ENCODE measurements at regions not wholly inside any gene's neighbourhood (a gene's known extent, or its start where the extent isn't known, plus 50 kb on each side); places are given as distances from the start of the nearest gene placed in this dataset.

- DNase-seq = no peak
- WGBS (ENCODE audit: low lambda C conversion rate) = 33% methylated on average over 6 of the region's 7 CpGs
- Histone ChIP-seq H3K79me2 (ENCODE audit: insufficient read depth) (no peaks in the 10 kb centered on the region), H3K27ac (ENCODE audit: low read depth in 2 of 2, low read length in 1 of 2) (no peak overlapping the region), H3K36me3 (replicated peaks in 1 of 2; ENCODE audit: control insufficient read depth in 1 of 2, insufficient read depth in 2 of 2, low read length in 1 of 2) (no peaks in the 10 kb centered on the region), H4K20me1 (ENCODE audit: insufficient read depth) (no peaks in the 10 kb centered on the region), H3K9ac (no peak overlapping the region), H3K9me2 (no peaks in the 10 kb centered on the region), H3F3A (replicated peaks; ENCODE audit: insufficient read depth) (no peaks in the 10 kb centered on the region), H3K4me3 (ENCODE audit: low read depth in 2 of 2, low read length in 1 of 2) (no peak overlapping the region), H2AFZ (ENCODE audit: low read depth) (no peak overlapping the region), H3K4me1 (ENCODE audit: control insufficient read depth in 1 of 2, insufficient read depth in 2 of 2, low read depth in 1 of 2, low read length in 1 of 2) (no peaks in the 10 kb centered on the region; a peak in 1 of 4 replicates), H3K9me3 (no peaks in the 10 kb centered on the region), H3K27me3 (ENCODE audit: insufficient read depth) (no peaks in the 10 kb centered on the region), H3K4me2 (no peak overlapping the region)
- ChIA-PET POLR2A (interaction anchor here (0.7 kb wide), 1 partner anchor 788 kb away, joined by 4 read pairs; no protein-coding TSS in a partner anchor), CTCF (interaction anchor here (0.8 to 6.1 kb wide), 15 partner anchors 8 to 864 kb away, joined by 3 to 51 read pairs (median 4); partner anchors contain the start of gene DIRAS2)
- no peak for TF ChIP-seq RFX5 (IDR thresholded peaks at IDR 0.05; ENCODE audit: low read length)
- no peak for TF ChIP-seq RXRA (IDR thresholded peaks at IDR 0.05; ENCODE audit: borderline replicate concordance, low read depth)
- TF ChIP-seq FOXJ3 (CRISPR knock-in tag; IDR thresholded peaks at IDR 0.05) = no peak
- no peak for TF ChIP-seq RCOR1 (IDR thresholded peaks at IDR 0.05; ENCODE audit: low read length)
- TF ChIP-seq NRF1 (IDR thresholded peaks at IDR 0.05; ENCODE audit: low read depth, low read length) = no peak
- TF ChIP-seq ELF1 (IDR thresholded peaks at IDR 0.05) = no peak
- TF ChIP-seq MAX (IDR thresholded peaks at IDR 0.05; ENCODE audit: low read depth) = no peak
- TF ChIP-seq FOSL2 (IDR thresholded peaks at IDR 0.05; ENCODE audit: borderline replicate concordance, low read depth) = no peak
- no peak for TF ChIP-seq FOXM1 (IDR thresholded peaks at IDR 0.05; ENCODE audit: low read depth)
- TF ChIP-seq, protein P1, sequence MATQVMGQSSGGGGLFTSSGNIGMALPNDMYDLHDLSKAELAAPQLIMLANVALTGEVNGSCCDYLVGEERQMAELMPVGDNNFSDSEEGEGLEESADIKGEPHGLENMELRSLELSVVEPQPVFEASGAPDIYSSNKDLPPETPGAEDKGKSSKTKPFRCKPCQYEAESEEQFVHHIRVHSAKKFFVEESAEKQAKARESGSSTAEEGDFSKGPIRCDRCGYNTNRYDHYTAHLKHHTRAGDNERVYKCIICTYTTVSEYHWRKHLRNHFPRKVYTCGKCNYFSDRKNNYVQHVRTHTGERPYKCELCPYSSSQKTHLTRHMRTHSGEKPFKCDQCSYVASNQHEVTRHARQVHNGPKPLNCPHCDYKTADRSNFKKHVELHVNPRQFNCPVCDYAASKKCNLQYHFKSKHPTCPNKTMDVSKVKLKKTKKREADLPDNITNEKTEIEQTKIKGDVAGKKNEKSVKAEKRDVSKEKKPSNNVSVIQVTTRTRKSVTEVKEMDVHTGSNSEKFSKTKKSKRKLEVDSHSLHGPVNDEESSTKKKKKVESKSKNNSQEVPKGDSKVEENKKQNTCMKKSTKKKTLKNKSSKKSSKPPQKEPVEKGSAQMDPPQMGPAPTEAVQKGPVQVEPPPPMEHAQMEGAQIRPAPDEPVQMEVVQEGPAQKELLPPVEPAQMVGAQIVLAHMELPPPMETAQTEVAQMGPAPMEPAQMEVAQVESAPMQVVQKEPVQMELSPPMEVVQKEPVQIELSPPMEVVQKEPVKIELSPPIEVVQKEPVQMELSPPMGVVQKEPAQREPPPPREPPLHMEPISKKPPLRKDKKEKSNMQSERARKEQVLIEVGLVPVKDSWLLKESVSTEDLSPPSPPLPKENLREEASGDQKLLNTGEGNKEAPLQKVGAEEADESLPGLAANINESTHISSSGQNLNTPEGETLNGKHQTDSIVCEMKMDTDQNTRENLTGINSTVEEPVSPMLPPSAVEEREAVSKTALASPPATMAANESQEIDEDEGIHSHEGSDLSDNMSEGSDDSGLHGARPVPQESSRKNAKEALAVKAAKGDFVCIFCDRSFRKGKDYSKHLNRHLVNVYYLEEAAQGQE (IDR thresholded peaks at IDR 0.05; ENCODE audit: low read depth, low read length) = no peak
- TF ChIP-seq GABPA (IDR thresholded peaks at IDR 0.05; ENCODE audit: low read depth) = no peak
- TF ChIP-seq SIN3A (IDR thresholded peaks at IDR 0.05; ENCODE audit: borderline replicate concordance, low read depth, low read length) = no peak
- TF ChIP-seq, protein P2, sequence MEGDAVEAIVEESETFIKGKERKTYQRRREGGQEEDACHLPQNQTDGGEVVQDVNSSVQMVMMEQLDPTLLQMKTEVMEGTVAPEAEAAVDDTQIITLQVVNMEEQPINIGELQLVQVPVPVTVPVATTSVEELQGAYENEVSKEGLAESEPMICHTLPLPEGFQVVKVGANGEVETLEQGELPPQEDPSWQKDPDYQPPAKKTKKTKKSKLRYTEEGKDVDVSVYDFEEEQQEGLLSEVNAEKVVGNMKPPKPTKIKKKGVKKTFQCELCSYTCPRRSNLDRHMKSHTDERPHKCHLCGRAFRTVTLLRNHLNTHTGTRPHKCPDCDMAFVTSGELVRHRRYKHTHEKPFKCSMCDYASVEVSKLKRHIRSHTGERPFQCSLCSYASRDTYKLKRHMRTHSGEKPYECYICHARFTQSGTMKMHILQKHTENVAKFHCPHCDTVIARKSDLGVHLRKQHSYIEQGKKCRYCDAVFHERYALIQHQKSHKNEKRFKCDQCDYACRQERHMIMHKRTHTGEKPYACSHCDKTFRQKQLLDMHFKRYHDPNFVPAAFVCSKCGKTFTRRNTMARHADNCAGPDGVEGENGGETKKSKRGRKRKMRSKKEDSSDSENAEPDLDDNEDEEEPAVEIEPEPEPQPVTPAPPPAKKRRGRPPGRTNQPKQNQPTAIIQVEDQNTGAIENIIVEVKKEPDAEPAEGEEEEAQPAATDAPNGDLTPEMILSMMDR (IDR thresholded peaks at IDR 0.05) = no peak
- TF ChIP-seq, protein P3, sequence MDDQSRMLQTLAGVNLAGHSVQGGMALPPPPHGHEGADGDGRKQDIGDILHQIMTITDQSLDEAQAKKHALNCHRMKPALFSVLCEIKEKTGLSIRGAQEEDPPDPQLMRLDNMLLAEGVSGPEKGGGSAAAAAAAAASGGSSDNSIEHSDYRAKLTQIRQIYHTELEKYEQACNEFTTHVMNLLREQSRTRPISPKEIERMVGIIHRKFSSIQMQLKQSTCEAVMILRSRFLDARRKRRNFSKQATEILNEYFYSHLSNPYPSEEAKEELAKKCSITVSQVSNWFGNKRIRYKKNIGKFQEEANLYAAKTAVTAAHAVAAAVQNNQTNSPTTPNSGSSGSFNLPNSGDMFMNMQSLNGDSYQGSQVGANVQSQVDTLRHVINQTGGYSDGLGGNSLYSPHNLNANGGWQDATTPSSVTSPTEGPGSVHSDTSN (IDR thresholded peaks at IDR 0.05) = no peak
- TF ChIP-seq, protein P4, sequence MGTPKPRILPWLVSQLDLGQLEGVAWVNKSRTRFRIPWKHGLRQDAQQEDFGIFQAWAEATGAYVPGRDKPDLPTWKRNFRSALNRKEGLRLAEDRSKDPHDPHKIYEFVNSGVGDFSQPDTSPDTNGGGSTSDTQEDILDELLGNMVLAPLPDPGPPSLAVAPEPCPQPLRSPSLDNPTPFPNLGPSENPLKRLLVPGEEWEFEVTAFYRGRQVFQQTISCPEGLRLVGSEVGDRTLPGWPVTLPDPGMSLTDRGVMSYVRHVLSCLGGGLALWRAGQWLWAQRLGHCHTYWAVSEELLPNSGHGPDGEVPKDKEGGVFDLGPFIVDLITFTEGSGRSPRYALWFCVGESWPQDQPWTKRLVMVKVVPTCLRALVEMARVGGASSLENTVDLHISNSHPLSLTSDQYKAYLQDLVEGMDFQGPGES (IDR thresholded peaks at IDR 0.05; ENCODE audit: low read depth, low read length) = no peak
- no peak for TF ChIP-seq USF2 (IDR thresholded peaks at IDR 0.05; ENCODE audit: borderline replicate concordance, low read depth, low read length)
- no peak for TF ChIP-seq MXI1 (IDR thresholded peaks at IDR 0.05; ENCODE audit: low read depth, low read length)
- TF ChIP-seq, protein P5, sequence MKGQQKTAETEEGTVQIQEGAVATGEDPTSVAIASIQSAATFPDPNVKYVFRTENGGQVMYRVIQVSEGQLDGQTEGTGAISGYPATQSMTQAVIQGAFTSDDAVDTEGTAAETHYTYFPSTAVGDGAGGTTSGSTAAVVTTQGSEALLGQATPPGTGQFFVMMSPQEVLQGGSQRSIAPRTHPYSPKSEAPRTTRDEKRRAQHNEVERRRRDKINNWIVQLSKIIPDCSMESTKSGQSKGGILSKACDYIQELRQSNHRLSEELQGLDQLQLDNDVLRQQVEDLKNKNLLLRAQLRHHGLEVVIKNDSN (IDR thresholded peaks at IDR 0.05; ENCODE audit: borderline replicate concordance, low read depth) = no peak
- TF ChIP-seq TEAD4 (IDR thresholded peaks at IDR 0.05; ENCODE audit: borderline replicate concordance, insufficient read depth) = no peak
These were observed 502.3 kb downstream of the DIRAS2 start for GRCh38 chr9:90140131-90140818.

Measured in SK-N-SH (cell line).